Stimulated activated CD8-positive, alpha-beta memory T cell treated with anti-CD3 and anti-CD28 coated beads, Interleukin-7, amount 100 ng/mL, for 4 hours (primary cell): ENCODE measurements at regions not wholly inside any gene's neighbourhood (a gene's known extent, or its start where the extent isn't known, plus 50 kb on each side); places are given as distances from the start of the nearest gene placed in this dataset.
"Not testable (repeated sequence)": the region's sequence is repeated elsewhere in the genome, so short reads cannot be mapped to it uniquely, and the experiment has no call there.

Experiments used
- DNase-seq, 2 donors: peaks; one replicate each; pipeline ENCODE4 v3.0.0-alpha.2; 2020; ENCODE audit warnings: low read depth in 2 of 2

GRCh38 chrX:123081776-123082175, 102.3 kb upstream of the GRIA3 start:
- DNase-seq, result no peak

- no peak for DNase-seq
These were observed 100.2 kb upstream of the GRIA3 start for GRCh38 chrX:123083924-123084323.

GRCh38 chrX:123084797-123085196, 99.3 kb upstream of the GRIA3 start:
- no peak for DNase-seq

- DNase-seq, result no peak
These were observed 98.7 kb upstream of the GRIA3 start for GRCh38 chrX:123085311-123085940.

- DNase-seq, result no peak
These were observed 97.3 kb upstream of the GRIA3 start for GRCh38 chrX:123086768-123087167.

DNA sequence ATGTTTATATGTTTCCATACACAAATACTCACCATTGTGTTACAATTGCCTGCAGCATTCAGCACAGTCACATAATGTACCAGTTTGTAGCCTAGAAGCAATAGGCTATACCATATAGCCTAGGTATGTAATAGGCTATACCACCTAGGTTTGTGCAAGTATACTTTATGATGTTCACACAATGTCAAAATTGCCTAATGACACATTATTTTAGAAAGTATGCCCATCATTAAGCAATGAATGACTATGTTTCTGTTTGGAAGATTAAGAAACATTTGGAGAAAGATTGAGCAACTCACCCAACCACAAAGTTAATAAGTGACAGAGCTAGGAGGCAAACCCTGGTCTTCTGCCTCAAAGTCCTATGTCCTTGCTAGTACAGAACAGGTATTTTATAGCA, 96.8 kb upstream of the GRIA3 start:
- DNase-seq, result no peak

GRCh38 chrX:123088331-123088730, 95.7 kb upstream of the GRIA3 start:
- DNase-seq, result no peak

GRCh38 chrX:123088930-123089329, 95.1 kb upstream of the GRIA3 start:
- DNase-seq, result no peak

DNA sequence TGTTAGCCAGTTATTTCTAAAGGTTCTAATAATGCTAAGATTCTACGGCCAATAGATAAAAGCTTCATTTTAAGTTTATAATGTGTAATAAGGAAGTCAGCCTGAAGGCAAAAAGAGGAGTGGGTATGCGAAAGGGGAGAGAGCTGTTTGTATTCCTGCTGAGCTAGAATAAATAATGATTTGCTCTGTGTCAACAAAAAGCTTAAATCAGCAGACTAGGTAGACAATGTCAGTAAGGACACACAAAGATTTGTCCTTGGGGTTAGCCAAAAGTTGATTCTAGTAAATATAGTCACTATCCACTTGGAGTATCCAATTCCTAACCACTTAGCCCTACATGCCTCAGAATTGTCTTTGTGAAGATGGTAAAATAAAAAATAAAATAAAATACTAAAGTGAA, 90.3 kb upstream of the GRIA3 start:
- no peak for DNase-seq

DNA sequence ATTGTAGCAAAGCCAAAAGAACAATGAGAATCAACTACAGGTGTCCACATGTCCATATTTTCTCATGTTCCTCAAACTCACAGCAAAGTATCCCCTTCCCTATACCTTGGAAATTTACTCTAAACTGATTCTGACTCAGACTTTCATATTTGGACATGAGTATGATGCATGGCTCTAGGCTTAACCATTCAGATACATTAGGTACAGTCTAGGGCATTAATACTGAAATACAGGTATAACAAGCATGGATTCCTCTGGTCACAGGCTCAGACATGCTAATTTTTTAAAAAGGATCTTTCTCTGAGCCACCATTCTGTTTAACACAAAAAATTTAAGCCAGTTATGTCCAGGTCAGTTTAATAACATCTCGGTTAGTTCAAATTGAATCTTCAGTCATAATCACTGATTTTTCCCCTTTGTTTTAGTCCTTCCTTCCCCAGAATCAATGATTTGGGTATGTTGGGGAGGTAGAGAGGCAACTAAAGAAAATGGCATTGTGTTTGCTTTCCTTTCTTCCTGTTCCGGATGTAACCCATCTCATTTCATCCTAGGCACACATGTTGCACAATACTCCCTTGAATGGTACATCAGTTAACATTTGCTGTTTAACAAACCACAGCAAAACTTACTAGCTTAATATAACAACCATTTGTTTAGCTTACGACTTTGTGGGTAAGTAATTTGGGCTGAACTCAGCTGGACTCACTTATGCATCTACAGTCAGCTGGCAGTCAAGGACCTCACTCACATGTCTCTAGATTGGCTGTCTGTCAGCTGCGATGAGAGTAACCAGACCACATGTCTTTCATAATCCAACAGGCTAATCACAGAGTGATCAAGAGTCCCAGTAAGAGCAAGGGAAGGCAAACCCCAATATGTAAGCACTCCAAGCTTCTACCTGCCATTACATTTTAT, 75.3 kb upstream of the GRIA3 start:
- DNase-seq, result no peak

DNA sequence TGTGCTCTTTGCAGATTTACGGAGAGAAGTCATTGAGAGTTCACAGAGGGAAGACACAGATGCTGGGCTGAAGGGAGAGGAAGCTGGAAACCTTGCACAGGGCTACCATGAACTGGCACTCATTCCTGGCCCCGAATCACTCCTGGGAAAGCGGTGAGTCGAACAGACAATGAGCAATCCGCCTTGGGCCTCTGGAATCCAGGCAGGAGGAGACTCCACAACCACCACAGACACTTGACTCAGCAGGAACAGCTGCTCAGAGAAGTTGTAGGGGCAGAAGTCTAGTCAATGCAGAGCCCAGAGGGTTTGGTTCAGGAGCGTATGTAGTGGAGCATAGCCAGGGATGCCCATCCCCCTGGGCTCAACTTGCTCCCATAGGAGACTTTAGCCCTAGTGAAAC, 62.8 kb upstream of the GRIA3 start:
- no peak for DNase-seq

- DNase-seq, result not testable (repeated sequence)
These were observed 54.3 kb upstream of the GRIA3 start for GRCh38 chrX:123129805-123130204.
